ENCODE measurements at regions not wholly inside any gene's neighbourhood (a gene's known extent, or its start where the extent isn't known, plus 50 kb on each side); places are given as distances from the start of the nearest gene placed in this dataset.

DNA sequence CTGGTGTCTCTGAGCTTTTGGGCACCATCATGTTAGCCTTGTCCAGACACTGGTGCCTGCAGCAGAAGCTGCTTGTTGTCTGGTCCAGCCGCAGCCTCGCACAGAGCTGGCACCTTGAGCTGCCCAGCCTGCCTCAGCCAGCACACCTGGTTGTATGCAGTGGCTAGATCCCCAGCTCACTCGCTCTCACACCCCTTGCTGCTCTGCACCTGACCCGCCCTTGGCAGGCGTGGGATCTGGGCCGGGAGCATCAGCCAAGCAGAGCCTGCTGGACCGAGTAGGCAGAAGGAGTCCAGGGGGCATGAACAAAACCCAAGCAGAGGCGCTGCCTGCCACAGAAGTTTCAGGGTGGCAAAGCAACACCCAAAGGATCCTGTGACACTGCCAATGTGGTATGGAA lies 79.7 kb upstream of the ITGB1 start:
- Histone ChIP-seq H4K5ac (ENCODE audit: low read depth, low read length) (no peak overlapping the region), H3K23ac (ENCODE audit: low read depth, low read length) (no peak overlapping the region), H2BK120ac (ENCODE audit: low read depth, low read length) (no peak overlapping the region), H4K91ac (ENCODE audit: insufficient read depth, low read depth, low read length) (no peak overlapping the region), H3K4me1 (ENCODE audit: control insufficient read depth, insufficient read depth, low read length) (no peaks in the 10 kb centered on the region; the same call in 1 of the 2 replicates), H2AK5ac (ENCODE audit: low read depth, low read length) (no peak overlapping the region), H2BK15ac (ENCODE audit: low read depth, low read length) (no peak overlapping the region), H3K27me3 (ENCODE audit: control insufficient read depth, insufficient read depth, low read length) (no peaks in the 10 kb centered on the region), H3K27ac (ENCODE audit: insufficient read depth, low read length) (no peak overlapping the region), H3K56ac (ENCODE audit: extremely low read depth, insufficient read depth, low read length) (no peak overlapping the region), H3K9me1 (ENCODE audit: insufficient read depth, low read length) (no peaks in the 10 kb centered on the region), H4K20me1 (ENCODE audit: insufficient read depth, low read length) (no peaks in the 10 kb centered on the region), H3K4ac (ENCODE audit: low read depth, low read length) (no peak overlapping the region), H3K36me3 (ENCODE audit: control insufficient read depth, insufficient read depth, low read length) (no peaks in the 10 kb centered on the region), H3K9me3 (ENCODE audit: control insufficient read depth, insufficient read depth, low read length) (no peaks in the 10 kb centered on the region), H3K4me3 (ENCODE audit: insufficient read depth, low read depth, low read length) (no peak overlapping the region), H2AFZ (replicated peaks; ENCODE audit: low read length, poor library complexity) (no peak overlapping the region), H2BK5ac (ENCODE audit: low read depth, low read length, poor library complexity, severe bottlenecking) (no peak overlapping the region), H4K8ac (ENCODE audit: low read depth in 2 of 2, low read length in 2 of 2) (no peak overlapping the region), H3K4me2 (ENCODE audit: low read depth, low read length) (no peak overlapping the region), H2BK20ac (ENCODE audit: low read depth, low read length) (no peak overlapping the region), H3K79me1 (ENCODE audit: low read depth in 1 of 2, low read length in 2 of 2) (no peaks in the 10 kb centered on the region), H3K9ac (ENCODE audit: low read depth, low read length) (no peak overlapping the region), H3K14ac (replicated peaks; ENCODE audit: low read depth, low read length) (no peak overlapping the region), H2AK9ac (replicated peaks; ENCODE audit: low read depth, low read length, poor library complexity) (no peak overlapping the region), H3K18ac (ENCODE audit: low read depth, low read length) (no peak overlapping the region)
- CTCF ChIA-PET = no interaction called here
- dilution Hi-C loops (cut with HindIII; ENCODE audit: low sequenced_read_pairs, unreplicated experiment) (no loop called here), intact Hi-C loops (cut with micrococcal nuclease) (no loop called here), in situ Hi-C loops (cut with MboI; ENCODE audit: low sequenced_read_pairs) (no loop called here)
- 91% methylated on average over 3 of the region's 8 CpGs; no CpG with 5 or more reads in 1 of the 2 experiments for WGBS, 2 experiments (ENCODE audit: extremely low coverage in 2 of 2, insufficient read length in 1 of 2)
- POLR2A ChIA-PET (ENCODE audit: unreplicated experiment) = no interaction called here
- no peak for TF ChIP-seq SMC3 (IDR thresholded peaks at IDR 0.05; ENCODE audit: low read depth, low read length)
- no peak for TF ChIP-seq NFE2L2 (IDR thresholded peaks at IDR 0.05; ENCODE audit: low read depth, low read length)
- no peak for TF ChIP-seq RFX5 (IDR thresholded peaks at IDR 0.05; ENCODE audit: low read depth, low read length)
- TF ChIP-seq MAZ (IDR thresholded peaks at IDR 0.05; ENCODE audit: borderline replicate concordance, low read depth, low read length) = no peak
- TF ChIP-seq CEBPB (IDR thresholded peaks at IDR 0.05; ENCODE audit: low read depth, low read length) = no peak
- TF ChIP-seq CHD1 (IDR thresholded peaks at IDR 0.05; ENCODE audit: low read depth, low read length) = no peak
- TF ChIP-seq BHLHE40 (IDR thresholded peaks at IDR 0.05; ENCODE audit: low read depth, low read length) = no peak
- TF ChIP-seq FOS (IDR thresholded peaks at IDR 0.05; ENCODE audit: low read depth, low read length) = no peak
- no peak for TF ChIP-seq MAFK (IDR thresholded peaks at IDR 0.05; ENCODE audit: low read depth, low read length)
- TF ChIP-seq, protein P1, sequence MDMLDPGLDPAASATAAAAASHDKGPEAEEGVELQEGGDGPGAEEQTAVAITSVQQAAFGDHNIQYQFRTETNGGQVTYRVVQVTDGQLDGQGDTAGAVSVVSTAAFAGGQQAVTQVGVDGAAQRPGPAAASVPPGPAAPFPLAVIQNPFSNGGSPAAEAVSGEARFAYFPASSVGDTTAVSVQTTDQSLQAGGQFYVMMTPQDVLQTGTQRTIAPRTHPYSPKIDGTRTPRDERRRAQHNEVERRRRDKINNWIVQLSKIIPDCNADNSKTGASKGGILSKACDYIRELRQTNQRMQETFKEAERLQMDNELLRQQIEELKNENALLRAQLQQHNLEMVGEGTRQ (IDR thresholded peaks at IDR 0.05; ENCODE audit: low read depth, low read length) = no peak
- no peak for TF ChIP-seq MXI1 (IDR thresholded peaks at IDR 0.05; ENCODE audit: borderline replicate concordance, low read depth, low read length)
- no peak for TF ChIP-seq ELK1 (IDR thresholded peaks at IDR 0.05; ENCODE audit: borderline replicate concordance, low read depth, low read length)
- TF ChIP-seq CTCF (conservative IDR thresholded peaks at IDR 0.05; ENCODE audit: low read depth, low read length) = no peak
- no peak for TF ChIP-seq RCOR1 (IDR thresholded peaks at IDR 0.05; ENCODE audit: insufficient replicate concordance, low read length)
- TF ChIP-seq RAD21 (IDR thresholded peaks at IDR 0.05; ENCODE audit: low read length) = no peak
- TF ChIP-seq POLR2A (IDR thresholded peaks at IDR 0.05; ENCODE audit: low read depth, low read length) = no peak
- ATAC-seq (ENCODE audit: low read depth) = no peak
- no TSS peak for BruUV-seq (replicated peaks)
- DNase-seq = no peak
